Panc1 (cell line): ENCODE measurements at regions not wholly inside any gene's neighbourhood (a gene's known extent, or its start where the extent isn't known, plus 50 kb on each side); places are given as distances from the start of the nearest gene placed in this dataset.

ENCODE experiments used
- ATAC-seq: fragments of 200-7000 bp; cut with Tn5 transposase; 2 replicates; pipeline ENCODE4 v1.9.1; 2020; ENCODE audit warnings: mild to moderate bottlenecking, moderate library complexity
- BruUV-seq: library from RNA; stranded (reverse); fragments of 400-500 nt; replicated peaks from 2 replicates; lab custom pipeline; 2021; lab: Mats Ljungman, UMichigan
- CTCF ChIA-PET: fragments of 300-600 bp; sonication (Branson Sonifier 250); formaldehyde crosslinking; loops from one replicate; lab custom pipeline; 2022; ENCODE audit warnings: antibody characterized with exemption; lab: Charles Lee
- POLR2A ChIA-PET: fragments of 300-600 bp; sonication (Branson Sonifier 250); formaldehyde crosslinking; loops from one replicate; lab custom pipeline; 2022; ENCODE audit warnings: antibody characterized with exemption; lab: Charles Lee
- DNase-seq: peaks from one replicate; pipeline ENCODE4 v3.0.0-alpha.2; 2010; ENCODE audit warnings: low read depth, low spot score
- H3K27ac ChIP-seq: 2 replicates; pipeline ENCODE4 v1.5.1; 2011; ENCODE audit warnings: mild to moderate bottlenecking, low read length, inconsistent platforms
- H3K27me3 ChIP-seq: fragments of 200-500 bp; sonication (Bioruptor generic); 2 replicates; pipeline ENCODE4 v1.6.0; 2014; ENCODE audit warnings: low read length, inconsistent platforms; ENCODE audit not compliant: control insufficient read depth, insufficient read depth
- H3K36me3 ChIP-seq: fragments of 200-500 bp; sonication (Bioruptor generic); 2 replicates; pipeline ENCODE4 v1.5.1; 2014; ENCODE audit warnings: inconsistent platforms, mild to moderate bottlenecking, low read length, moderate library complexity; ENCODE audit not compliant: control insufficient read depth, insufficient read depth
- H3K4me1 ChIP-seq: 2 replicates; pipeline ENCODE4 v1.5.1; 2011; ENCODE audit warnings: inconsistent platforms, mild to moderate bottlenecking, low read length, moderate library complexity; ENCODE audit not compliant: control insufficient read depth, insufficient read depth
- H3K4me3 ChIP-seq, 2 experiments: 2 replicates each; pipeline ENCODE4 v1.5.1; 2011 to 2012; ENCODE audit warnings: low read depth in 2 of 2, low read length in 2 of 2, mild to moderate bottlenecking in 2 of 2, inconsistent platforms in 1 of 2, moderate library complexity in 1 of 2
- H3K9me3 ChIP-seq: fragments of 200-500 bp; sonication (Bioruptor generic); 2 replicates; pipeline ENCODE4 v1.5.1; 2014; ENCODE audit warnings: low read depth, mild to moderate bottlenecking, inconsistent platforms, low read length, moderate library complexity; ENCODE audit not compliant: control insufficient read depth, insufficient read depth
- CTCF ChIP-seq: fragments of 450-650 bp; IDR thresholded peaks from 2 replicates; pipeline ENCODE4 v1.5.1; 2017; ENCODE audit warnings: mild to moderate bottlenecking
- POLR2AphosphoS5 ChIP-seq: IDR thresholded peaks from 2 replicates; pipeline ENCODE4 v1.6.1; 2012; ENCODE audit warnings: mild to moderate bottlenecking, low read depth, low read length, moderate library complexity
- REST ChIP-seq, 2 experiments: IDR thresholded peaks; 2 replicates each; pipeline ENCODE4 v1.6.1; 2011 to 2012; ENCODE audit warnings: low read depth in 2 of 2, control low read depth in 1 of 2, low read length in 1 of 2, mild to moderate bottlenecking in 1 of 2, moderate library complexity in 1 of 2; ENCODE audit not compliant: insufficient read depth in 1 of 2
- SIN3A ChIP-seq: IDR thresholded peaks from 2 replicates; pipeline ENCODE4 v1.6.1; 2012; ENCODE audit warnings: low read depth, mild to moderate bottlenecking, low read length, moderate library complexity, borderline replicate concordance; ENCODE audit not compliant: insufficient read depth
- TCF7L2 ChIP-seq: IDR thresholded peaks from 2 replicates; pipeline ENCODE4 v1.6.1; 2011; ENCODE audit warnings: mild to moderate bottlenecking, low read depth, low read length, inconsistent platforms
- in situ Hi-C: cut with HindIII; loops from 2 replicates; pipeline ENCODE4 v1.10.0; 2016; ENCODE audit warnings: low sequenced_read_pairs, low pct_unique_long_range_greater_than_20kb
- intact Hi-C: fragments of 100-400 bp; cut with micrococcal nuclease; formaldehyde crosslinking; loops from one replicate; pipeline ENCODE4 v1.10.0; 2022; ENCODE audit not compliant: unreplicated experiment

GRCh38 chr13:34640993-34641330 is 301.1 kb upstream of the NBEA start:
- ChIA-PET CTCF (no interaction called here), POLR2A (interaction anchor here (0.6 kb wide), 1 partner anchor 508 kb away, joined by 3 read pairs; no protein-coding TSS in a partner anchor)
- Histone ChIP-seq H3K9me3 (no peaks in the 10 kb centered on the region), H3K4me3 (no peak overlapping the region), H3K36me3 (no peaks in the 10 kb centered on the region), H3K27ac (no peak overlapping the region), H3K27me3 (no peaks in the 10 kb centered on the region), H3K4me1 (no peaks in the 10 kb centered on the region)
- no peak for TF ChIP-seq CTCF
- TF ChIP-seq TCF7L2: no peak
- no peak for TF ChIP-seq REST (IDR thresholded peaks at IDR 0.05; ENCODE audit: insufficient read depth in 1 of 2, low read depth in 2 of 2, low read length in 1 of 2)
- no peak for TF ChIP-seq POLR2AphosphoS5
- no peak for TF ChIP-seq SIN3A
- no TSS peak for BruUV-seq
- in situ Hi-C loops: no loop called here
- ATAC-seq: no peak
- intact Hi-C loops: no loop called here
- DNase-seq: no peak

- DNase-seq: no peak
- CTCF ChIA-PET: no interaction called here
- H3K4me1 ChIP-seq: no peaks in the 10 kb centered on the region
- no TSS peak for BruUV-seq
- H3K27me3 ChIP-seq: no peaks in the 10 kb centered on the region
- no peak overlapping the region for H3K27ac ChIP-seq
- intact Hi-C loops: no loop called here
- no peak for TF ChIP-seq POLR2AphosphoS5
- TF ChIP-seq SIN3A: no peak
- TF ChIP-seq REST (IDR thresholded peaks at IDR 0.05; ENCODE audit: insufficient read depth in 1 of 2, low read depth in 2 of 2, low read length in 1 of 2): no peak
- TF ChIP-seq TCF7L2: no peak
- TF ChIP-seq CTCF: no peak
- ATAC-seq: no peak
- H3K4me3 ChIP-seq: no peak overlapping the region
- POLR2A ChIA-PET: no interaction called here
- in situ Hi-C loops: no loop called here
- H3K36me3 ChIP-seq: no peaks in the 10 kb centered on the region
- no peaks in the 10 kb centered on the region for H3K9me3 ChIP-seq
Measured at GRCh38 chr13:34647379-34648150, 294.5 kb upstream of the NBEA start.
